ENCODE measurements at regions not wholly inside any gene's neighbourhood (a gene's known extent, or its start where the extent isn't known, plus 50 kb on each side); places are given as distances from the start of the nearest gene placed in this dataset.

GRCh38 chrX:137483554-137483953 is 82.4 kb upstream of the ZIC3 start:
- H3K4me1 ChIP-seq: no peaks in the 10 kb centered on the region
- no peaks in the 10 kb centered on the region for H3K27me3 ChIP-seq
- no peaks in the 10 kb centered on the region for H3K36me3 Mint-ChIP-seq
- H3K4me1 Mint-ChIP-seq: peaks cover 3% of the 10 kb centered on the region
- no peak overlapping the region for H2AFZ ChIP-seq (replicated peaks)
- no peak for DNase-seq (ENCODE audit: low spot score)
- H3F3A ChIP-seq (ENCODE audit: low read depth): no peaks in the 10 kb centered on the region
- no peak for TF ChIP-seq EZH2 (IDR thresholded peaks at IDR 0.05)
- no peak for TF ChIP-seq EZH2phosphoT487 (IDR thresholded peaks at IDR 0.05)
- TF ChIP-seq CTCF (IDR thresholded peaks at IDR 0.05): no peak
- no peaks in the 10 kb centered on the region for H4K20me1 ChIP-seq (ENCODE audit: low read depth)
- no peak overlapping the region for H3K4me2 ChIP-seq
- no peaks in the 10 kb centered on the region for H3K27me3 Mint-ChIP-seq (ENCODE audit: insufficient read depth, low read depth)
- no peaks in the 10 kb centered on the region for H3K9me3 ChIP-seq (ENCODE audit: low read depth)
- H3K9me3 Mint-ChIP-seq: peaks cover 8% of the 10 kb centered on the region
- no peak overlapping the region for H3K4me3 Mint-ChIP-seq
- no peak overlapping the region for H3K27ac ChIP-seq
- H3K27ac Mint-ChIP-seq: no peak overlapping the region
- no peak overlapping the region for H3K4me3 ChIP-seq
- H3K79me2 ChIP-seq (ENCODE audit: low read depth): no peaks in the 10 kb centered on the region
- no peak overlapping the region for H3K9ac ChIP-seq
- no peaks in the 10 kb centered on the region for H3K36me3 ChIP-seq

- no peaks in the 10 kb centered on the region for H3K36me3 ChIP-seq
- no peaks in the 10 kb centered on the region for H3K79me2 ChIP-seq (ENCODE audit: low read depth)
- H3K4me1 ChIP-seq: no peaks in the 10 kb centered on the region
- Mint-ChIP-seq H3K4me3 (no peak overlapping the region), H3K9me3 (peaks cover 8% of the 10 kb centered on the region), H3K27ac (no peak overlapping the region), H3K4me1 (peaks cover 3% of the 10 kb centered on the region), H3K36me3 (no peaks in the 10 kb centered on the region), H3K27me3 (ENCODE audit: insufficient read depth, low read depth) (no peaks in the 10 kb centered on the region)
- H3K27me3 ChIP-seq: no peaks in the 10 kb centered on the region
- H3K4me2 ChIP-seq: no peak overlapping the region
- no peak for TF ChIP-seq EZH2phosphoT487 (IDR thresholded peaks at IDR 0.05)
- no peak for TF ChIP-seq EZH2 (IDR thresholded peaks at IDR 0.05)
- no peak for TF ChIP-seq CTCF (IDR thresholded peaks at IDR 0.05)
- no peak overlapping the region for H3K9ac ChIP-seq
- no peak overlapping the region for H3K27ac ChIP-seq
- H4K20me1 ChIP-seq (ENCODE audit: low read depth): no peaks in the 10 kb centered on the region
- no peak for DNase-seq (ENCODE audit: low spot score)
- no peak overlapping the region for H2AFZ ChIP-seq (replicated peaks)
- H3K4me3 ChIP-seq: no peak overlapping the region
- no peaks in the 10 kb centered on the region for H3F3A ChIP-seq (ENCODE audit: low read depth)
- H3K9me3 ChIP-seq (ENCODE audit: low read depth): no peaks in the 10 kb centered on the region
Measured at GRCh38 chrX:137482136-137482535, 83.8 kb upstream of the ZIC3 start.

GRCh38 chrX:137479386-137479785 is 86.5 kb upstream of the ZIC3 start:
- no peaks in the 10 kb centered on the region for H3K36me3 ChIP-seq
- H3K9me3 ChIP-seq (ENCODE audit: low read depth): no peaks in the 10 kb centered on the region
- H3K4me1 ChIP-seq: no peaks in the 10 kb centered on the region
- TF ChIP-seq EZH2phosphoT487 (IDR thresholded peaks at IDR 0.05) (no peak), EZH2 (IDR thresholded peaks at IDR 0.05) (no peak), CTCF (IDR thresholded peaks at IDR 0.05) (no peak)
- no peaks in the 10 kb centered on the region for H4K20me1 ChIP-seq (ENCODE audit: low read depth)
- H3K9ac ChIP-seq: no peak overlapping the region
- no peak overlapping the region for H2AFZ ChIP-seq (replicated peaks)
- Mint-ChIP-seq H3K4me1 (peaks cover 3% of the 10 kb centered on the region), H3K27ac (no peak overlapping the region), H3K4me3 (no peak overlapping the region), H3K27me3 (ENCODE audit: insufficient read depth, low read depth) (no peaks in the 10 kb centered on the region), H3K36me3 (no peaks in the 10 kb centered on the region), H3K9me3 (no peaks in the 10 kb centered on the region)
- no peak overlapping the region for H3K27ac ChIP-seq
- no peak overlapping the region for H3K4me2 ChIP-seq
- H3K27me3 ChIP-seq: no peaks in the 10 kb centered on the region
- no peak overlapping the region for H3K4me3 ChIP-seq
- H3K79me2 ChIP-seq (ENCODE audit: low read depth): no peaks in the 10 kb centered on the region
- no peak for DNase-seq (ENCODE audit: low spot score)
- no peaks in the 10 kb centered on the region for H3F3A ChIP-seq (ENCODE audit: low read depth)

GRCh38 chrX:137441711-137442110 is 124.2 kb upstream of the ZIC3 start:
- no peak overlapping the region for H3K27ac Mint-ChIP-seq
- H3K4me3 Mint-ChIP-seq: no peak overlapping the region
- Histone ChIP-seq H3F3A (ENCODE audit: low read depth) (no peaks in the 10 kb centered on the region), H3K79me2 (ENCODE audit: low read depth) (no peaks in the 10 kb centered on the region), H3K9me3 (ENCODE audit: low read depth) (peaks cover 3% of the 10 kb centered on the region), H2AFZ (replicated peaks) (no peak overlapping the region), H4K20me1 (ENCODE audit: low read depth) (no peaks in the 10 kb centered on the region), H3K27me3 (no peaks in the 10 kb centered on the region), H3K4me1 (no peaks in the 10 kb centered on the region), H3K4me2 (no peak overlapping the region), H3K36me3 (no peaks in the 10 kb centered on the region), H3K4me3 (no peak overlapping the region), H3K9ac (no peak overlapping the region), H3K27ac (no peak overlapping the region)
- H3K4me1 Mint-ChIP-seq: no peaks in the 10 kb centered on the region
- peaks cover 12% of the 10 kb centered on the region for H3K36me3 Mint-ChIP-seq
- no peaks in the 10 kb centered on the region for H3K27me3 Mint-ChIP-seq (ENCODE audit: insufficient read depth, low read depth)
- DNase-seq (ENCODE audit: low spot score): no peak
- no peak for TF ChIP-seq CTCF (IDR thresholded peaks at IDR 0.05)
- no peak for TF ChIP-seq EZH2phosphoT487 (IDR thresholded peaks at IDR 0.05)
- TF ChIP-seq EZH2 (IDR thresholded peaks at IDR 0.05): no peak
- peaks cover 21% of the 10 kb centered on the region for H3K9me3 Mint-ChIP-seq
